ENCODE measurements at regions not wholly inside any gene's neighbourhood (a gene's known extent, or its start where the extent isn't known, plus 50 kb on each side); places are given as distances from the start of the nearest gene placed in this dataset.

DNA sequence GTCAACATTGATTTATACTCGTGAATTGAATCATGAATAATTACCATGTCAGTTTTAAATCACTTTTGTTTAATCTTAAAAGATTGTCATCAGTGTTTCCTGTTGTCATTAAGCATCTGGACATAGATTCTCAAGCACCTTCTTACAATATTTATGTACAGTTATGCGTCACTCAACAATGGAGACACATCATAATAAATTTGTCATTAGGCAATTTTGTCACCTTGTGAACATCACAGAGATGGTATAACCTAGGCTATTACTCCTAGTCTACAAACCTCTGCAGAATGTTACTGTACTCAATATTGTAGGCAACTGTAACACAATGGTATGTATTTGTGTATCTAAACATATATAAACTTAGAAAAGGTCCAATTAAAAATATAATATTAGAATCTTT lies 2130.9 kb upstream of the PCDH20 start:
- TF ChIP-seq EP300 (IDR thresholded peaks at IDR 0.05; ENCODE audit: borderline replicate concordance) (no peak), YY1 (IDR thresholded peaks at IDR 0.05; ENCODE audit: low read depth) (no peak), TAF1 (IDR thresholded peaks at IDR 0.05; ENCODE audit: low read depth) (no peak), ZBTB7A (IDR thresholded peaks at IDR 0.05; ENCODE audit: low read depth) (no peak), RAD21 (IDR thresholded peaks at IDR 0.05; ENCODE audit: low read depth) (no peak), CEBPB (IDR thresholded peaks at IDR 0.05) (no peak), CREB1 (IDR thresholded peaks at IDR 0.05; ENCODE audit: low read depth) (no peak), NFIC (IDR thresholded peaks at IDR 0.05) (no peak), EGR1 (IDR thresholded peaks at IDR 0.05) (no peak)
- TF ChIP-seq, protein P1, sequence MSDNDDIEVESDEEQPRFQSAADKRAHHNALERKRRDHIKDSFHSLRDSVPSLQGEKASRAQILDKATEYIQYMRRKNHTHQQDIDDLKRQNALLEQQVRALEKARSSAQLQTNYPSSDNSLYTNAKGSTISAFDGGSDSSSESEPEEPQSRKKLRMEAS (IDR thresholded peaks at IDR 0.05), result no peak
- TF ChIP-seq, protein P2, sequence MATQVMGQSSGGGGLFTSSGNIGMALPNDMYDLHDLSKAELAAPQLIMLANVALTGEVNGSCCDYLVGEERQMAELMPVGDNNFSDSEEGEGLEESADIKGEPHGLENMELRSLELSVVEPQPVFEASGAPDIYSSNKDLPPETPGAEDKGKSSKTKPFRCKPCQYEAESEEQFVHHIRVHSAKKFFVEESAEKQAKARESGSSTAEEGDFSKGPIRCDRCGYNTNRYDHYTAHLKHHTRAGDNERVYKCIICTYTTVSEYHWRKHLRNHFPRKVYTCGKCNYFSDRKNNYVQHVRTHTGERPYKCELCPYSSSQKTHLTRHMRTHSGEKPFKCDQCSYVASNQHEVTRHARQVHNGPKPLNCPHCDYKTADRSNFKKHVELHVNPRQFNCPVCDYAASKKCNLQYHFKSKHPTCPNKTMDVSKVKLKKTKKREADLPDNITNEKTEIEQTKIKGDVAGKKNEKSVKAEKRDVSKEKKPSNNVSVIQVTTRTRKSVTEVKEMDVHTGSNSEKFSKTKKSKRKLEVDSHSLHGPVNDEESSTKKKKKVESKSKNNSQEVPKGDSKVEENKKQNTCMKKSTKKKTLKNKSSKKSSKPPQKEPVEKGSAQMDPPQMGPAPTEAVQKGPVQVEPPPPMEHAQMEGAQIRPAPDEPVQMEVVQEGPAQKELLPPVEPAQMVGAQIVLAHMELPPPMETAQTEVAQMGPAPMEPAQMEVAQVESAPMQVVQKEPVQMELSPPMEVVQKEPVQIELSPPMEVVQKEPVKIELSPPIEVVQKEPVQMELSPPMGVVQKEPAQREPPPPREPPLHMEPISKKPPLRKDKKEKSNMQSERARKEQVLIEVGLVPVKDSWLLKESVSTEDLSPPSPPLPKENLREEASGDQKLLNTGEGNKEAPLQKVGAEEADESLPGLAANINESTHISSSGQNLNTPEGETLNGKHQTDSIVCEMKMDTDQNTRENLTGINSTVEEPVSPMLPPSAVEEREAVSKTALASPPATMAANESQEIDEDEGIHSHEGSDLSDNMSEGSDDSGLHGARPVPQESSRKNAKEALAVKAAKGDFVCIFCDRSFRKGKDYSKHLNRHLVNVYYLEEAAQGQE (IDR thresholded peaks at IDR 0.05; ENCODE audit: low read depth), result no peak
- TF ChIP-seq, protein P3, sequence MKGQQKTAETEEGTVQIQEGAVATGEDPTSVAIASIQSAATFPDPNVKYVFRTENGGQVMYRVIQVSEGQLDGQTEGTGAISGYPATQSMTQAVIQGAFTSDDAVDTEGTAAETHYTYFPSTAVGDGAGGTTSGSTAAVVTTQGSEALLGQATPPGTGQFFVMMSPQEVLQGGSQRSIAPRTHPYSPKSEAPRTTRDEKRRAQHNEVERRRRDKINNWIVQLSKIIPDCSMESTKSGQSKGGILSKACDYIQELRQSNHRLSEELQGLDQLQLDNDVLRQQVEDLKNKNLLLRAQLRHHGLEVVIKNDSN (IDR thresholded peaks at IDR 0.05), result no peak
